ENCODE measurements at regions not wholly inside any gene's neighbourhood (a gene's known extent, or its start where the extent isn't known, plus 50 kb on each side); places are given as distances from the start of the nearest gene placed in this dataset.

DNA sequence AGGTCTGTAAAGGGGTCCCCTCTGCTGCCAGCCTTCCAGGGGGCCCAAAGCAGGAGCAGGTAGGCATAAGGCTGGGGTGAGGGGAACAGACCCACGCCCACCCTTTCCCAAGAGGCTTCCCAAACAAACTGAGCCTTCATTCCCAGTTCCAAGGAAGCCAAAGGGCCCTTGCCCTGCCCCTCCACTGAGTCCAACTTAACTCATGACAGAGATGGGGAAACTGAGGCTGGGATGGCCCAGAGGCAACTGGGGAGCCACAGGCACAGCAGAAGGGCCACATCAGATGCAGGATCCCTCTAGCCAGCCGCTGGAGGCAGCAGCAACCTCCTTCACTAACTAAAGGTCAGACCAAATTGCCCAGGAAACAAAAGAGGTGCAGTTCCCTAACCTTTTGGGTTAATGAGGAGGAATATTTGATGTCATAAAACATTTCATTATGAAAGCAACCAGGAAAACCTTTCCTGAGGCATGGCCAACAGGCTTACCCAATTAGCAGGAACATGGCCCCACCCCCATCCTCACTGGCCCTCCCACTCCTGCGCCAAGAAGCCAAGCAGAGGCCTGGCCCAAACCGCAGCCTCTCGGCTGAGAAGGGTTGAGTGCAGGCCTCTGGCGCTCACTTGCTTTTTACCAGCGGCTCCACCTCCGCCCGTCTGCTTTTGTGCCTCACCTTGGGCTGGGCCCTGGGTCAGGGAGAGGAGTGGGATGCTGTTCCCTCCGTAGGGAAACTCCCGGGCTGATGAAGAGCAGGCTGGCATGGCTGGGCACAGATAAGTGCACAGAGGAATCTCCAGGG, 293.5 kb upstream of the RTL1 start:
- no peaks in the 10 kb centered on the region for H3K36me3 ChIP-seq (ENCODE audit: insufficient read depth)
- H3K27me3 ChIP-seq (ENCODE audit: insufficient read depth, low read depth): peaks cover 29% of the 10 kb centered on the region
- no peak overlapping the region for H3K27ac ChIP-seq
- H3K9ac ChIP-seq: no peak overlapping the region
- no peak overlapping the region for H3K4me3 ChIP-seq (IDR thresholded peaks at IDR 0.05; ENCODE audit: insufficient read depth, low read depth, low read length)
- TF ChIP-seq, protein P1, sequence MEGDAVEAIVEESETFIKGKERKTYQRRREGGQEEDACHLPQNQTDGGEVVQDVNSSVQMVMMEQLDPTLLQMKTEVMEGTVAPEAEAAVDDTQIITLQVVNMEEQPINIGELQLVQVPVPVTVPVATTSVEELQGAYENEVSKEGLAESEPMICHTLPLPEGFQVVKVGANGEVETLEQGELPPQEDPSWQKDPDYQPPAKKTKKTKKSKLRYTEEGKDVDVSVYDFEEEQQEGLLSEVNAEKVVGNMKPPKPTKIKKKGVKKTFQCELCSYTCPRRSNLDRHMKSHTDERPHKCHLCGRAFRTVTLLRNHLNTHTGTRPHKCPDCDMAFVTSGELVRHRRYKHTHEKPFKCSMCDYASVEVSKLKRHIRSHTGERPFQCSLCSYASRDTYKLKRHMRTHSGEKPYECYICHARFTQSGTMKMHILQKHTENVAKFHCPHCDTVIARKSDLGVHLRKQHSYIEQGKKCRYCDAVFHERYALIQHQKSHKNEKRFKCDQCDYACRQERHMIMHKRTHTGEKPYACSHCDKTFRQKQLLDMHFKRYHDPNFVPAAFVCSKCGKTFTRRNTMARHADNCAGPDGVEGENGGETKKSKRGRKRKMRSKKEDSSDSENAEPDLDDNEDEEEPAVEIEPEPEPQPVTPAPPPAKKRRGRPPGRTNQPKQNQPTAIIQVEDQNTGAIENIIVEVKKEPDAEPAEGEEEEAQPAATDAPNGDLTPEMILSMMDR (conservative IDR thresholded peaks at IDR 0.05; ENCODE audit: low read depth, low read length): no peak
- H3K79me2 ChIP-seq (ENCODE audit: insufficient read depth, low read depth): no peaks in the 10 kb centered on the region
- H3K4me2 ChIP-seq: no peak overlapping the region
- H2AFZ ChIP-seq (ENCODE audit: low read depth): no peak overlapping the region
- no peaks in the 10 kb centered on the region for H3K4me1 ChIP-seq (ENCODE audit: low read depth, poor library complexity, severe bottlenecking)
- no peaks in the 10 kb centered on the region for H4K20me1 ChIP-seq (ENCODE audit: insufficient read depth)

DNA sequence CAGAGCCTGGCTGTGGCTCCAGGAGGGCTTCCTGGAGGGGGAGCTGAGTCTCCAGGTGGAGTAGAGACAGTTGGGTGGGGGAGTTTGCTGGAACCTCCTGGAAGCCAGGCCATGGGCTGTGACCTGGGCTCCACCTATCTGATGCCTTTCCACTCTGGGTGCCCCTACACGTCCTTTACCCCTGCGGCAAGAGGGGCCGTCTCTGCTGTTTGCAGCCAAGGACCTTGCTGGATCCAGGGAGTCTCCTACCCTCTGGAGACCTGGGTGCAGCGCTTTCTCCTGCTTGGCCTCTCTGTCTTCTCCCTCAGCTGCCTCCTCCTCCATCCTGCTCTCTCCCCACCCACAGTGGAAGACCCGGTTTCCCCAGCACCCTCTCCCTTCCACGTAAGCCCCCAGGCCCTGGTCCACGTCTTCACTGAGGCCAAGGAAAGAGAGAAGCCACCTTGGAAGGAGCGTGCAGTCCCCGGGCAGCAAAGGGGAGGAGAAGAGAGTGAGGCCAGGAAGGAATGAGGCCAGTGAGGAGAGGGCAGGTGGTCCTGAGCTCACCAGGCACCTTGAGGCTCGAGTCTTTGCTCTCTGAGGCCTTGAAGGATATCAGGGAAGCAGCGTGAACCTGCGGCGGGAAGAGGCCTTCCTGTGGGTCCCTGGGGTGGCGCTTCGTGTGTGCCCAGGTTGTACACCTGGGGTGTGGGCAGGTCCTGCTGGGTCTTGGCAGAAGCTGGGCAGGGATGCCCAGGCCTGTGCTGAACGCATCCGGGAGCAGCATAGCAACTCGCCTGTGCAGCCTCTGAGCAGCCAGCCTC, 294.3 kb upstream of the RTL1 start:
- TF ChIP-seq, protein P1 (conservative IDR thresholded peaks at IDR 0.05; ENCODE audit: low read depth, low read length): no peak
- H4K20me1 ChIP-seq (ENCODE audit: insufficient read depth): no peaks in the 10 kb centered on the region
- no peaks in the 10 kb centered on the region for H3K36me3 ChIP-seq (ENCODE audit: insufficient read depth)
- no peak overlapping the region for H3K4me2 ChIP-seq
- H3K27me3 ChIP-seq (ENCODE audit: insufficient read depth, low read depth): peaks cover 20% of the 10 kb centered on the region
- no peak overlapping the region for H3K27ac ChIP-seq
- no peaks in the 10 kb centered on the region for H3K79me2 ChIP-seq (ENCODE audit: insufficient read depth, low read depth)
- no peak overlapping the region for H2AFZ ChIP-seq (ENCODE audit: low read depth)
- H3K4me3 ChIP-seq (IDR thresholded peaks at IDR 0.05; ENCODE audit: insufficient read depth, low read depth, low read length): no peak overlapping the region
- H3K9ac ChIP-seq: no peak overlapping the region
- no peaks in the 10 kb centered on the region for H3K4me1 ChIP-seq (ENCODE audit: low read depth, poor library complexity, severe bottlenecking)

- Histone ChIP-seq H3K4me1 (ENCODE audit: low read depth, poor library complexity, severe bottlenecking) (no peaks in the 10 kb centered on the region), H3K4me2 (no peak overlapping the region), H4K20me1 (ENCODE audit: insufficient read depth) (no peaks in the 10 kb centered on the region), H3K4me3 (IDR thresholded peaks at IDR 0.05; ENCODE audit: insufficient read depth, low read depth, low read length) (no peak overlapping the region), H3K9ac (no peak overlapping the region), H3K79me2 (ENCODE audit: insufficient read depth, low read depth) (no peaks in the 10 kb centered on the region), H2AFZ (ENCODE audit: low read depth) (no peak overlapping the region), H3K36me3 (ENCODE audit: insufficient read depth) (no peaks in the 10 kb centered on the region), H3K27ac (no peak overlapping the region), H3K27me3 (ENCODE audit: insufficient read depth, low read depth) (peaks cover 18% of the 10 kb centered on the region)
- TF ChIP-seq, protein P1 (conservative IDR thresholded peaks at IDR 0.05; ENCODE audit: low read depth, low read length): no peak
Measured at GRCh38 chr14:101198398-101199027, 295.0 kb upstream of the RTL1 start.

DNA sequence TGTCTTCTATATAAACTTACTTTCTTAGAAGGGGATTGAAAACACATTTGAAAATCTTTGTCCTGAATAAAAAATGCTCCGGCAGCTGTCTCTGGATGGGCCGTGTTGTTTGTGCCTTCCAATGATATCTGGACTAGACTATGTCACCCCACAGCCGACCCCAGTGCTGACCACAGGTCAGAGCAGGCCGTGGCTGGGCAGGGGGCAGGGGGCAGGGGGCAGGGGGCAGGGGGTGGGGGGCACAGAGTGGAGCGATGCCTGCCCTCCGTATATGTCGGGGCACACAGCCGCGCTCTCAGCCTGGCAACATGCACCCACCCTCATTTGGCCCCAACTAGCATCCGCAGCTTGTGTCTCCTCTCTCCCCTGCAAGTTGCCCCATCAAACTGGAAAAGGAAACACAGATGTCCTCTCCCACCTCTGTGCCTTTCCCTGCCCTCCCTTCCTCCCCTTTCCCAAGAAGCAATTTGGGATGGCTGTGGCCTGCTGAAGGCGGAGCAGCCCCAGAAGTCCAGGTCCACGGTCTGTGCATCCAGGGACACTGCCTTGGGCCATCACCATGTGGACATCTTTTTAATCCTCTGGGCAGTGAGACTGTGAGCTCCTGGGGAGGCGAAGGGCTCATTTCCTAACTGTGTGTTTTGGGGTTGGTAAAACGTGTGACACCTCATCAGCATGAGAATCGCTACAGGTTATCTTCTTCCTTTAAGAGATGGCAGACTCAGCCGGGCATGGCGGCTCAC, 295.7 kb upstream of the RTL1 start:
- Histone ChIP-seq H3K4me1 (ENCODE audit: low read depth, poor library complexity, severe bottlenecking) (no peaks in the 10 kb centered on the region), H3K79me2 (ENCODE audit: insufficient read depth, low read depth) (no peaks in the 10 kb centered on the region), H3K4me2 (no peak overlapping the region), H3K4me3 (IDR thresholded peaks at IDR 0.05; ENCODE audit: insufficient read depth, low read depth, low read length) (no peak overlapping the region), H2AFZ (ENCODE audit: low read depth) (no peak overlapping the region), H3K9ac (no peak overlapping the region), H3K27ac (no peak overlapping the region), H3K27me3 (ENCODE audit: insufficient read depth, low read depth) (peaks cover 13% of the 10 kb centered on the region), H4K20me1 (ENCODE audit: insufficient read depth) (no peaks in the 10 kb centered on the region), H3K36me3 (ENCODE audit: insufficient read depth) (no peaks in the 10 kb centered on the region)
- TF ChIP-seq, protein P1 (conservative IDR thresholded peaks at IDR 0.05; ENCODE audit: low read depth, low read length): no peak
